ENCODE measurements at regions not wholly inside any gene's neighbourhood (a gene's known extent, or its start where the extent isn't known, plus 50 kb on each side); places are given as distances from the start of the nearest gene placed in this dataset.

- TF ChIP-seq CTCF (IDR thresholded peaks at IDR 0.05) (no peak), POLR2A (IDR thresholded peaks at IDR 0.05) (no peak), POLR2AphosphoS5 (IDR thresholded peaks at IDR 0.05) (no peak)
These were observed 56.6 kb upstream of the PDE1C start for GRCh38 chr7:32126843-32127242.
